Stimulated activated CD8-positive, alpha-beta memory T cell treated with anti-CD3 and anti-CD28 coated beads, Interleukin-2, amount 100 ng/mL, for 48 hours (primary cell): ENCODE measurements at regions not wholly inside any gene's neighbourhood (a gene's known extent, or its start where the extent isn't known, plus 50 kb on each side); places are given as distances from the start of the nearest gene placed in this dataset.

Experiments used
- DNase-seq, 2 donors: peaks; one replicate each; pipeline ENCODE4 v3.0.0-alpha.2; 2020; ENCODE audit warnings: low read depth in 2 of 2

DNA sequence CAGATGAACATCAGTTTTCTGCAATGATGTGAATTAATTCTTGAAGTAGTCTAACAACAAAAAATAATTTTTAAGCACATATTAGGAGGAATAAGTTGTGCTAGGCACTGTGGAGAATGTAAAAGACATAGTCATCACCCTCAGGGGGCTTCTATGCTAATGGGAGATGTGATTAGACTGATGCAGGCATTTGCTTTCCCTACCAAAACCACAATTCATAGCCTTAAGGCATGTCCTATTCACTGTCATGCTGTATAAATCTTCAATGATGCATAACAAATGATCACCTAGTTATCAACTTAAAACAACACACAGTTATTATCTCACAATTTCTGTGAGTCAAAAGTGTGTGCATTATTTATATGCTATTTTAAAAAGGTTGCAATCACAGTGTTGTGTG lies 422.6 kb downstream of the MAN2A1 start:
- no peak for DNase-seq

DNA sequence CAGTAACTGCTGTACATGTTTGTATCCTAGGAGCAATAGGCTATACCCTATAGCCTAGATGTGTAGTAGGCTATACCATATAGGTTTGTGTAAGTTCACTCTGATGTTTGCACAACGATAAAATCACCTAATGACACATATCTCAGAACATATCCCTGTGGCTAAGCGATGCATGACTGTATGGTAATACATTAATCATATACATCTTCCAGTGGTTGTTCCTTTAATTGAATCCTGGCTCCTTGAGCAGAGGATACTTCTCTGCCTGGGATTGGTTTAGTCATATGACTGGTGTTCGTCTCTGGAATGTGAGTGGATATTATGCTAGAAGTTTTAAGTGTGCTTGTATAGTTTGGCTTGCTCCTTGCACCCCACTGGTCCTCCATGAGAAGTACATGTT lies 425.8 kb downstream of the MAN2A1 start:
- no peak for DNase-seq

DNA sequence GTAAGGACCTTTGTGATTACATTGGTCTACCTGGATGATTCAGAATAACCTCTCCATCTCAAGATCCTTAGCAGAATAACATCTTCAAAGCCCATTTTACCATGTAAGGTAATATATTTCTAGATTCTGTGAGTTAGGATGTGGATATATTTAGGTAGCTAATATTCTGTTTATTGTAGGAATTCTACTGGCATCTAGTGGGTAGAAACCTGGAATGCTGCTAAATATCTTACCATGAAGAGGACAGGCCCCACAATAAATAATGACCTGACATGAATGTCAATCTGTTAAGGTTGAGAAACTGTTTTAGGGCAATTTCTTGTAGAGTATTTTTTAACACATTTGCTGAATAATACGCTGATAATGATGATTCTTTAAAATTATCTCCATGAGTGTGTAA lies 426.8 kb downstream of the MAN2A1 start:
- no peak for DNase-seq

DNA sequence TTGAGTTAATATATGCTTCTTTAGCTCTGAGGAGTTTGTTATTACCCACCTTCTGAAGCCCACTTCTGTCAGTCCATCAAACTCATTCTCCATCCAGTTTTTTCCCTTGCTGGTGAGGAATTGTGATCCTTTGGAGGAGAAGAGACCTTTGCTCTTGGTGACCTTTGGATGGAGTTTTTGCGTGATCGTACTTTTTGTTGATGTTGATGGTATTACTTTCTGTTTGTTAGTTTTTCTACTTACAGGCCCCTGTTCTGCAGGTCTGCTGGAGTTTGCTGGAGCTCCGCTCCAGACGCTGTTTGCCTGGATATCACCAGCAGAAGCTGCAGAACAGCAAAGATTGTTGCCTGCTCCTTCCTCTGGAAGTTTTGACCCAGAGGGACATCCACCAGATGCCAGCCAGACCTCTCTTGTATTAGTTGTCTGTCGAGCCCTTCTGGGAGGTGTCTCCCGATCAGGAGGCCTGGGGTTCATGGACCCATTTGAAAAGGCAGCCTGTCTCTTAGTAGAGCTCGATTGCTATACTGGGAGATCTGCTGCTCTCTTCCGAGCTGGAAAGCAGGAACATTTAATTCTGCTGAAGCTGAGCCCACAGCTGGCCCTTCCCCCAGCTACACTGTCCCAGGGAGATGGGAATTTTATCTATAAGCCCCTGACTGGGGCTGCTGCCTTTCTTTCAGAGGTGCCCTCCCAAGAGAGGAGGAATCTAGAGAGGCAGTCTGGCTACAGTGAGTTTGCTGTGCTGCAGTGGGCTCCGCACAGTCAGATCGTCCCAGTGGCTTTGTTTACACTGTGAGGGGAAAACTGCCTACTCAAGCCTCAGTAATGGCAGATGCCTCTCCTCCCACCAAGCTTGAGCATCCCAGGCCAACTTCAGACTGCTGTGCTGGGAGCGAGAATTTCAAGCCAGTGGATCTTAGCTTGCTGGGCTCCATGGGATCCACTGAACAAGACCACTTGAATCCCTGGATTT lies 445.5 kb downstream of the MAN2A1 start:
- no peak for DNase-seq

DNA sequence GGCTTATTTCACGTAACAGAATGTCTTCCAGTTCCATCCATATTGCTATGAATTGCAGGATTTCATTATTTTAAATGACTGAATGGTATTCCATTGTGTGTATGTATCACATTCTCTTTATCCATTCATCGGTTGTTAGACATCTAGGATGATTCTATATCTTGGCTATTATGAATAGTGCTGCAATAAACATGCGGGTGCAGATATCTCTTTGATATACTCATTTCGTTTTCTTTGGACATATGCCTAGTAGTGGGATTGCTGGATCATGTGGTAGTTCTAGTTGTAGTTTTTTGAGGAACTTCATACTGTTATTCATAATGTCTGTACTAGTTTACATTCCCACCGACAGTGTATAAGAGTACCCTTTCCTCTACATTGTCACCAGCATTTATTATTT lies 460.5 kb downstream of the MAN2A1 start:
- no peak for DNase-seq

DNA sequence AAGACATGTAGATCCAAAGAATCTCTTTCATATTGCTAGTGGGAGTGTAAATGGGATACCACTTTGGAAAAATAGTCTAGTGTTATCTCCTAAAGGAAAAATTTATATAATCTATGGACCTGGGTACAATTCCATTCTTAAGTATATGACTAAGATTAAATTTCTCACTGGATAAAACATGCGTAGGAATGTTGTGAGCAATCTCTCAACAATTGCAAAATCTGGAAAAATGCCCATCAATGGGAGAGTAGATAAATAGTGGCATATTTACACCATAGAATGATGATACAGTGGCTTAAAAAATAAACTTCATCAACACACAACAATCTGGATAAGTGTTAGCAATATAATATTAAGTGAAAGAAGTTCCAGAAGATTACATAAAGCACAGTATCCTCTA lies 469.5 kb downstream of the MAN2A1 start:
- DNase-seq, result no peak

DNA sequence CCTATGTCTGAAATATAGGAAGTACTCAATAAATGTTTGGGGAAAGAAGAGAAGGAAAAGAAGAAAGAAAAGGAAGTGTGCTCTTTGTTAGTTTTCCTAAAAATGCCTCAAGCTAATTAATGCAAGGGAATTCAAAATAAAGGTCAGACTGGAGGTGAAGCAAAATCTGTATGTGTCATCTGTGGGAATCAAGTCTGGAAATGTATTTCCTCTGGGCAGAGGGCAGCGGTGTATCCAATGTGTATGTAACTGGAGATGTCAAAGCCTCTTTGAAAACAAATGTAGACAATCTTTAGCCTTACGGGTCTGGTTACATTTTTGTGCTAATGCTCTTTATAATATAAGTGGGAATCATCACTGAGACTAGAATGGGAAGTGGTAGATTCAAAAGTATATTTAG lies 471.4 kb downstream of the MAN2A1 start:
- no peak for DNase-seq

DNA sequence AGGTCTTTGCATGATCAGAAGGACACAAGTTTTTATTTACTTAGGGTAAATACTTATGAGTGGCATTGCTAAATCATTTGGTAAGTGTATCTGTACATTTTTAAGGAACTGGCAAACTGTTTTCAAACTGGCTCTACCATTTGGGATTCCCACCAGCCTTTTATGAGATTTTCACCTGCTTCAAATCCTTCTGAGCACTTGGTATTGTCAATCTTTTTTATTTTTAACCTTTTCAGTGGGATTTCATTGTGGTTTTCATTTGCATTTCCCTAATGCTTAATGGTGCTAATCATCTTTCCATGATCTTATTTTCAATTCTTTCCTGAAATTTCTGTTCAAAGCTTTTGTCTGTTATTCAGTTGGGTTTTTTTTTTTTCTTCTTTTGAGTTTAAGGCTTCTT lies 475.6 kb downstream of the MAN2A1 start:
- DNase-seq, result no peak

DNA sequence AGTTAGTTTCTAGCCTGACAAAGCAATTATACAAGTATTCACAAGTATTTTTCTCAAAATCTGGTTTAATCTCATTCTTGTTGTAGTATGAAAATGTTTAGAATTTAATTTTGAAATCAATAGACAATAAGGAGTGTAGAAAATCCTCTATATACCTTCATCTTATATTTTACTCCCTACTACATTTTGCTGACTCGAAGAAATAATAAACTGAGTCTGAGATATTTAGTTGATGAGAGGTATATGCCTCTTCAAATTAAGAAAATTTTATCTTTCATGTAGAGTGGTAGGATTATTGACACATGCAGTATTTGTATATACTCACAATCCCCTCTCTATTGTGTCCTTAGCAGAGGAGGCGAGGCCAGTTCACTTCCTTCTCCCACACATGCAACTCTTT lies 477.7 kb downstream of the MAN2A1 start:
- no peak for DNase-seq

DNA sequence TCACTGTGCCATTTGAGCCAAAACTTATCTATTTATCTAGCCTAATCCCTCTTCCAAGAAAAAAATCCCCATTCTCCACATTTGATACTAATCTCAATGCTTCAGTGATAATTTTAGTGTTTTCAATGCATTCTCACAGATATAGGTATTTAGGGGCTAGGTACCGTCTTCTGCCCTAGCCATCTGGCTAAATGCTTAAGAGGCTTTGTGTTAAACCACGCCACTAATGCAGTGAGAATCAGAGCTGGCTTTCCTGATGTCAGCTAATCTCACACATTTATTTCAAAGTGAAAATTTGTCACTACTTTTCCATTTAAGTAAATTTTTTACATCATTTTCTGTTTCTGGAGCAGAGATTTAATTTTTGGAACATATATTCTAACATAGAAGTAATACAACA lies 479.7 kb downstream of the MAN2A1 start:
- no peak for DNase-seq

DNA sequence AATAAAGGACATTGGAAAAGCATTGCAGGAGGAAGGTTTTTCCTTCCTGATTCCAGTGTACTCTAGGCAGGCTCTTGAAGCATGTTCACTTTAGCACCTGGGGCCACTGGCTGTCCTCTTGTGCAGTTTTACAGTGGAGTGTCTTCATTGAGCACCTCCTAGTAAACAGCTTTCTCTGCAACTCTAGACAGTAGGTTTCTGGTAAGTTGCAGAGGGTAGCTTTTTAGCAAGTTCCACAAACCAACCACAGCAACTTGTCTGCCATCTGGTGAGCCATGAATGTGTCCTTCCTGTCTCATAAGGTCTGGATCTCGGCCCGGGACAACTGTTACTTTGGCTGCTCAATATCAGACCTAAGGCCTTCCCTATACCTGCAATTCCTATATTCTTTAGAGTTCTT lies 488.0 kb downstream of the MAN2A1 start:
- DNase-seq, result no peak

DNA sequence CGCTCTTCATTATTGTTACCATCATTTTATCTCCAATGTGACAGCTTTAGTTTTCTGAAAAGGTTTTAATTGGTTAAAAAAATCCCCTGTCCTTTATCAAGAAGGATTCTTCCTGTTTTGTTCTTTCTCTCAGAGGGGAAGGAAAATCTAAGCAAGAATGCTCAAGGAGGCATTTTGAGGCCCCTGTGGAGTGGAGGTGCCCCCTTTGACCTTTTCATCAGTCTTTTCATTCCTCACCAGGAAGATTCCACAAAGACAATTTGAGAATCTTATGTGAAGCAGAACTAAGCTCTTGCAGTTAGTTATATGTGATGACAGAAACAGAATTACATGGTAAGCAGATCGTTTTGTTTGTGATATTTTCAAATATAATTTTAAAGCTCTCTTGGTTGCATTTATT lies 489.6 kb downstream of the MAN2A1 start:
- DNase-seq, result no peak

DNA sequence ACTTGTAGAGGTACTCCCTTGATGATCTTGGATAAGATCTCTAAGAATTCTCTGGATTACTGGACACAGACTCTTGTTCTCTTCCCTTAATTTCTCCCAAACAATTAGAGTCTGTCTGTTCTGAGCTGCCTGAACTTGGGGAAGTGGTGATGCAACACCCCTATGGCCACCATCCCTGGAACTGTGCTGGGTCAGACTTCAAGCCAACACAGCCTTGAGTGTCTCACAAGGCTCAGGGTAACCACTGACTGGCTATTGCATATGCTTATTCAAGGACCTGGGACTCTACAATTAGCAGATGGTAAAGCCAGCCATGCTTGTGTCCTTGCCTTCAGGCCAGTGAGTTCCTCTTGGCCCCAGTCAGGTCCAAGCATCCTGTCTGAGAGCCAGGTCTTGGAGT lies 504.5 kb downstream of the MAN2A1 start:
- DNase-seq, result no peak

DNA sequence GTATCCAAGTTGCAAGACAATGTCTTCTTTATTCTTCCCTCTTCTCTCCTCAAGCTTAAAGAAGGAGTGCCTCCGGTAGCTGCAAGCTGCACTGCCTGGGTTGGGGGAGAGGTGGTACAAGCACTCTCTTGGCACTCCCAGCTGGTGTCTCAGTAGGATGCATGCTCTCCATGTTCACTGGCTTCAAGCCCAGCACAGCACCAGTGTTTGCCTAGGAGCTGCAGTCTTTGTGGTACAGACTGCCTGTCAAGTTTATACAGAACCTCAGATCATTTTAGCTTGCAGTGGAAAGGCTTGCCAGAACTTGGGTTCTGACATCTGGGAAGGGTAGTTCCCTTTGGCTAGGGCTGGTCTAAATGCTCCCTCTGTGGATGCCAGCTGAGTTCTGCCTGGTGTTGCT lies 505.6 kb downstream of the MAN2A1 start:
- DNase-seq, result no peak

DNA sequence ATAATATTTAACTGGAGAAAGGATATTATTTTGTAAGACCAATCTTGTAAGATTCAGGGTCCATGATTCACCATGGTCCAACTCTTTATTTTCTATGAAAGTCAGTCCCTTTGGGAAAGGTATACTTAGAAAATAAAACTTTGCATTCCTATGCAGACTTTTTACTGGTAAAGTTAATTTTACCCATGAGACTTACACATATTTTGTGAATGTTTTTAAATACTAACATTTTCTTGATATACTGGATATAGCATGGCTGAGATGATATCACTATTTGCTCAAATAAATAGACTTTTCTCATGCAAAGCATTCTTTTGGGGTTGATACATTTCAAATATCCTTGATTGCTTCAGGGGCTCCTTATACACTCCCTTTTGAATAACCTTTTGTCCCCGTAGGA lies 512.1 kb downstream of the MAN2A1 start:
- DNase-seq, result no peak

DNA sequence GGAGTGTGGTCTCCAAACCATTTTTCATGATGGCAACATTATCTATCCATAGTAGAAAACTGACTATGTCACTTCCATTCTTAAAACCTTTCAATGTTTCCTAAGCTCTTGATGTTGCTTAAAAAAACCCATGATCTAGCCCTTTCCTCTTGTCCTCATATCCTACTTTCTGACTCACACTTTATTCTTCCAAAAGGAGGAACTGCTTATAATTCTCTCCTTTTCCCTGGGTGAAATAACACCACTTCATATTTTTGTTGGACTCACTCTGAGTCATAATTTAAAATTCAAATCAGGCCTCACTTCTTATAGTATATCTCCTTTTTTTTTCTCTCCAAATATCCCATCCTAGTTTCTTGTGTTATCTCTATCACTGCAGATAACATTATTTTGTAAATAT lies 513.9 kb downstream of the MAN2A1 start:
- no peak for DNase-seq

DNA sequence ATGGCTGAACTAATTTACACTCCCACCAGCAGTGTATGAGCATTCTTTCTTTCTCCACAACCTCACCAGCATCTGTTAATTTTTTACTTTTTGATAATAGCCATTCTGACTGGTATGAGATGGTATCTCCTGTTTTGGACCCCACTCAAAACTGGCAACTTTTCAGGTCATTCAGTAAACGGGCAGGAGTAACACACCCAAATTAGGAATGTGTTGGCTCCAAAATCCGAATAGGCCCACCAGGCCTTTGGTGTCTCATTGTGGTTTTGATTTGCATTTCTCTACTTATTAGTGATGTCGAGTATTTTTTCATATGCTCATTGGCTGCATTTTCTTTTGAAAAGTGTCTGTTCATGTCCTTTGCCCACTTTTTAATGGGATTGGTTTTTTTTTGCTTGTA lies 517.1 kb downstream of the TMEM232 start:
- no peak for DNase-seq

DNA sequence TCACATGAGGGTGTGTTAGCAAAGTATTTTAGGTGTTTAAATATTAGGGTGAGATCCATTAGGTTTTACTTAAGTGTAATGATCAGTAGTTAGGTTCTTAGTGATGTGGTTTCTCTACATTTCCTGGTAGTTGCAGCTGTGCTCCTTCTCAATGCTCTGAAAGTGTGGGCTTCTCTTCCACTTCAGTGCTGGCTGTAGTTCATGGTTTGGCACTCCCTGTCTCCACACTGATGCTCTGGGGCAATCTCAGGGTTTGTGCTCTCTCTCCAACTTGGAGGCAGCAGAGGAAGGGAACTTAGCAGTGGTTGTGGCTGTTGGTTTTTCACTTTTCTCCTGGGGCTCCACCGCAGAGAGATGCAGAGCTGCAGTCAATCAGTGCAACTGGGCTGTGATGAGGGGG lies 507.5 kb downstream of the TMEM232 start:
- no peak for DNase-seq

DNA sequence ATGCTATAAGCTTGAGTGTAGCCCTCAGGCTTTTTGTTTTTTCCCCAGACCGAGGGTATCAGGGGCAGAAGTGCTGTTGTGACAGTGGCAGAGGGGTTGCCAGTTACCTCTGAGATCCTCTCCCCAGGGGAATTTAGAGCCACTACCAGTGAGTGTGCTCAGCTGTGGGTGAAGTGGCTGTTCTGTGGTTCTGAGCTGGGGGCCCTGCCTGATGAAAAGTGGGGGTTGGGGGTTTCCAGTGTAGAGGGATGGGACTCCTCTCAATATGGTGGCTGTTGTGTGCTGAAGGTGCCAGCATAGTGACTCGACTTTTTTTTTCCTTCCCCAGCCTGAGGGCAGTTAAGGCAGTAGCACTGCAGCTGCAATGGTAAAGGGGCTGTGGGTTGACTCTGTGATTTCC lies 506.7 kb downstream of the TMEM232 start:
- no peak for DNase-seq

DNA sequence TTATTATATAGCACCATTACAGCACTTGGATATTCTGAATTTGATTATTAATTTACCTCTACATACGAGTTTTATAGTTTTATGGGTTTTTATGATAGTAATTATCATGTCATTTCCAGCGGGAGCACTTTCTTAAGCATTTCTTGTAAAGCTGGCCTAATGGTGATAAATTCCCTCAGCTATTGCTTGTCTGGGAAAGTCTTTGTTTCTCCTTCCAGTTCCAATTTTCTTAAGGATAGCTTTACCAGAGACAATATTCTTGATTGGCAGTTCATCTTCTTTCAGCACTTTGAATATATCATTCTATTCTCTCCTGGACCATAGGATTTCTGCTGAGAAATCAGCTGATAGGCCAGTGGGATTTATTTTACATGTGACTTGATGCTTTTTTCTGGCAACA lies 505.4 kb downstream of the TMEM232 start:
- no peak for DNase-seq

DNA sequence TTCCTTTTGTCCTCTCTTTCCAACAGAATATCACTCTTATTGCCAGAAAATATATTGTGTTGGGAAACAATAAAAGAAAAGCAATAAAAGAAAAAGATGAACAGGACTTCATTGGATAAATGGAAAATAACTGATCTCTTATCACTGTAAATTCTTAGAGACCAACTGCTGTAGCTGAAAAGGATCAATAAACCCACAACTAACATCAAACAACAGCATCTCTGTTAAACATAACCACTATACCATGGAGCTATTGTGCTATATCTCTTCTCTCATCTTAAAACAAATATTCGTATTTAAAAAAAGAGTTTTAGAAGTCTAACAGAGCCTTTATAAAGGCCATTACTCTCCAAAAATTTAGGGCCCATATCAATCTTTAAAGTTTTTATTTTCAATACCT lies 502.4 kb downstream of the TMEM232 start:
- no peak for DNase-seq

DNA sequence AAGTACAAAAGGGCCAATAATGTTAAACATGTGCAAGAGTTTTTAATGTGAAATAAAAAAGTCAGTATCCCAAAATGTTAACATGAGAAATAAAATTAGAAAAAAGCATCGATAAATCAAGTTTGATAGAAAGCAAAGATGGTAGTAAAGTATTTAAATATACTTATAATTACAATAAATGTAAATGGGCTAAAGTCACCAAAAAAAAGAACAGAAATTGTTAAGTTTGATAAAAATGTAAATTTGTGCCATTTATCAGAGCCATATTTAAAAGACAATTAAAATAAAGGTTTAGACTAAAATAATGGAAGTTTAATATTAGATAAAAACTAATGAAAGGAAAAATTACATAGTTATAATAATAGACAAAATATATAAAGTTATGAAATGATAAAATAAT lies 500.5 kb downstream of the TMEM232 start:
- no peak for DNase-seq

DNA sequence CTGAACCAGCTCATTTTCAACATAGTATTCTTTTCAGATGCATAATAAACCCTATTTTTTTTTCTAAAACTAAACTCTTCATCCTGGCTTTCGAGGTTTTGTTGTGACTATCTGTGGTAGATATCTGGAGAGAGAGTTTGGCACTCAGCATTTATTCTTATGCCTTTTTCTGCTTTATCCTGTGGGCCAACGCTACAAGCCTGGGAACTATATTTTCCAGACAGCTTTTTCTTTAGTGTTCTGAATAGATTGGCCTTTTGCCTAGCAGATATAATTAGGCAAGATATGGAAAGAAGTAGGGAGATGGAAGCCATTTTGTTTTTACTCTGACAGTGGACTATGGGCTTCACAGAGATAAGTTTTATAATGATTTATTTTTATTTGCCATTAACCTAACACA lies 486.7 kb downstream of the TMEM232 start:
- DNase-seq, result no peak

DNA sequence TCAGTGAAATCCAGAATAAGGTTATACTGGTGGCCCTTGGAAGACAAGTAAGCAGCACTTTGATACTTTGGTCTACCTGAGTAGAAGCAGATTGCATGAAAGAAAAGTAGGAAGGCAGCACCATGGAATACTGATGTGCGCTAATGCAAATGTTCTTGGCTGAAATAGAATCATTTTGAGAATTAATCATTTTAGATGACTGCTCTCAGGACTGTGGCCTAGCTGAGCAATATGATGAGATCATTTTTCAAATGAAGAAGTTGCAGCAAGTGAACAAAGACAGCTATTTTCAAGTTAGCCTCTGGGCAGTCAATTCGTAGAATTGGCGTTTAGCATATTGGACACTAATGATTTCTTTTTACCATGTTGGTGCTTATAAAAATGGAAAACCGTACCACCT lies 483.5 kb downstream of the TMEM232 start:
- no peak for DNase-seq
